ENCODE measurements at regions not wholly inside any gene's neighbourhood (a gene's known extent, or its start where the extent isn't known, plus 50 kb on each side); places are given as distances from the start of the nearest gene placed in this dataset.
"Not testable (repeated sequence)": the region's sequence is repeated elsewhere in the genome, so short reads cannot be mapped to it uniquely, and the experiment has no call there.

GRCh38 chr9:19629488-19629887, 159.3 kb downstream of the SLC24A2 start:
- no peak for TF ChIP-seq CTCF (IDR thresholded peaks at IDR 0.05; ENCODE audit: low read depth, low read length)
- Histone ChIP-seq H3K27ac (no peak overlapping the region), H3K9me3 (ENCODE audit: severe bottlenecking) (no peaks in the 10 kb centered on the region), H3K4me3 (ENCODE audit: low read depth, low read length) (no peak overlapping the region), H3K36me3 (no peaks in the 10 kb centered on the region), H3K27me3 (ENCODE audit: insufficient read depth, low read depth, severe bottlenecking) (no peaks in the 10 kb centered on the region)
- DNase-seq: peak; percentile 25

DNA sequence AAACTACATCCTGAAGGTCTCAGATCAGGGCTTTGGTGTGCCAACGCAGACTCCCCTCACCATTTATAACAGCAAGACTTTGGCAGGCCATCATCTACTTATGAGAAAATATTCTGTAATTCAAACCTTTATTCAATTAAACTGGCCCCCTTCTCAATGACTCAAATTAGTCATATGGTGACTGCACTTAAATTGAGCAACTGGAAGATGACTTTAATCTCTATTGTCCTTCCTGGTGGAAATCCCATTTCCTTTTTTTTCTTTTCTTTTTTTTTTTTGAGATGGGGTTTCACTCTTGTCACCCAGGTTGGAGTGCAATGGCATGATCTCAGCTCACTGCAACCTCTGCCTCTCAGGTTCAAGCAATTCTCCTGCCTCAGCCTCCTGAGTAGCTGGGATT, 163.4 kb downstream of the SLC24A2 start:
- not testable (repeated sequence) for H3K27me3 ChIP-seq (ENCODE audit: insufficient read depth, low read depth, severe bottlenecking); H3K9me3 ChIP-seq (ENCODE audit: severe bottlenecking); DNase-seq; H3K27ac ChIP-seq; H3K36me3 ChIP-seq; H3K4me3 ChIP-seq (ENCODE audit: low read depth, low read length)

GRCh38 chr9:19624519-19624918, 164.3 kb downstream of the SLC24A2 start:
- TF ChIP-seq CTCF (IDR thresholded peaks at IDR 0.05; ENCODE audit: low read depth, low read length): no peak
- H3K9me3 ChIP-seq (ENCODE audit: severe bottlenecking): no peaks in the 10 kb centered on the region
- no peak overlapping the region for H3K27ac ChIP-seq
- H3K36me3 ChIP-seq: no peaks in the 10 kb centered on the region
- no peak for DNase-seq
- no peak overlapping the region for H3K4me3 ChIP-seq (ENCODE audit: low read depth, low read length)
- no peaks in the 10 kb centered on the region for H3K27me3 ChIP-seq (ENCODE audit: insufficient read depth, low read depth, severe bottlenecking)

- H3K4me3 ChIP-seq (ENCODE audit: low read depth, low read length): no peak overlapping the region
- H3K27ac ChIP-seq: no peak overlapping the region
- H3K27me3 ChIP-seq (ENCODE audit: insufficient read depth, low read depth, severe bottlenecking): no peaks in the 10 kb centered on the region
- no peaks in the 10 kb centered on the region for H3K9me3 ChIP-seq (ENCODE audit: severe bottlenecking)
- TF ChIP-seq CTCF (IDR thresholded peaks at IDR 0.05; ENCODE audit: low read depth, low read length): no peak
- no peaks in the 10 kb centered on the region for H3K36me3 ChIP-seq
- DNase-seq: no peak
Observed at GRCh38 chr9:19623941-19624340, 164.9 kb downstream of the SLC24A2 start.

GRCh38 chr9:19620326-19620725, 168.5 kb downstream of the SLC24A2 start:
- Histone ChIP-seq H3K27me3 (ENCODE audit: insufficient read depth, low read depth, severe bottlenecking) (no peaks in the 10 kb centered on the region), H3K9me3 (ENCODE audit: severe bottlenecking) (no peaks in the 10 kb centered on the region)
- TF ChIP-seq CTCF (IDR thresholded peaks at IDR 0.05; ENCODE audit: low read depth, low read length): no peak

GRCh38 chr9:19619221-19619620, 169.6 kb downstream of the SLC24A2 start:
- Histone ChIP-seq H3K36me3 (no peaks in the 10 kb centered on the region), H3K27ac (no peak overlapping the region)

More at GRCh38 chr9:19620326-19620725, 168.5 kb downstream of the SLC24A2 start:
- Histone ChIP-seq H3K4me3 (ENCODE audit: low read depth, low read length) (no peak overlapping the region), H3K36me3 (no peaks in the 10 kb centered on the region), H3K27ac (no peak overlapping the region)
- DNase-seq: no peak

More at GRCh38 chr9:19619221-19619620, 169.6 kb downstream of the SLC24A2 start:
- TF ChIP-seq CTCF (IDR thresholded peaks at IDR 0.05; ENCODE audit: low read depth, low read length): no peak
- Histone ChIP-seq H3K9me3 (ENCODE audit: severe bottlenecking) (no peaks in the 10 kb centered on the region), H3K4me3 (ENCODE audit: low read depth, low read length) (no peak overlapping the region), H3K27me3 (ENCODE audit: insufficient read depth, low read depth, severe bottlenecking) (no peaks in the 10 kb centered on the region)
- no peak for DNase-seq

Measured in WERI-Rb-1 (cell line).